Ishikawa (cell line): ENCODE measurements at regions not wholly inside any gene's neighbourhood (a gene's known extent, or its start where the extent isn't known, plus 50 kb on each side); places are given as distances from the start of the nearest gene placed in this dataset.

Experiments
- CEBPB ChIP-seq: IDR thresholded peaks from 2 replicates; pipeline ENCODE4 v1.6.1; 2012
- EGR1 ChIP-seq: IDR thresholded peaks from 2 replicates; pipeline ENCODE4 v1.6.1; 2012
- EP300 ChIP-seq: IDR thresholded peaks from 2 replicates; pipeline ENCODE4 v1.6.1; 2012; ENCODE audit warnings: borderline replicate concordance
- FOXM1 ChIP-seq: IDR thresholded peaks from 2 replicates; pipeline ENCODE4 v1.6.1; 2012; ENCODE audit warnings: low read depth, borderline replicate concordance
- MAX ChIP-seq: IDR thresholded peaks from 2 replicates; pipeline ENCODE4 v1.6.1; 2012
- NFIC ChIP-seq: IDR thresholded peaks from 2 replicates; pipeline ENCODE4 v1.6.1; 2012
- RAD21 ChIP-seq: IDR thresholded peaks from 2 replicates; pipeline ENCODE4 v1.6.1; 2012; ENCODE audit warnings: low read depth
- TAF1 ChIP-seq: IDR thresholded peaks from 2 replicates; pipeline ENCODE4 v1.6.1; 2012; ENCODE audit warnings: low read depth, mild to moderate bottlenecking
- TCF12 ChIP-seq: IDR thresholded peaks from 2 replicates; pipeline ENCODE4 v1.6.1; 2012; ENCODE audit warnings: low read depth
- TEAD4 ChIP-seq: IDR thresholded peaks from 2 replicates; pipeline ENCODE4 v1.6.1; 2012
- YY1 ChIP-seq: IDR thresholded peaks from 2 replicates; pipeline ENCODE4 v1.6.1; 2012; ENCODE audit warnings: low read depth
- ZBTB7A ChIP-seq: IDR thresholded peaks from 2 replicates; pipeline ENCODE4 v1.6.1; 2012; ENCODE audit warnings: low read depth
- TF ChIP-seq, protein P1 (sequence below): IDR thresholded peaks from 2 replicates; pipeline ENCODE4 v1.6.1; 2012; ENCODE audit warnings: low read depth, mild to moderate bottlenecking

- TF ChIP-seq TAF1 (no peak), RAD21 (no peak), ZBTB7A (no peak), CEBPB (no peak), FOXM1 (no peak), EP300 (no peak), MAX (no peak), TEAD4 (no peak), YY1 (no peak), EGR1 (no peak), NFIC (no peak), TCF12 (no peak)
- TF ChIP-seq, protein P1, sequence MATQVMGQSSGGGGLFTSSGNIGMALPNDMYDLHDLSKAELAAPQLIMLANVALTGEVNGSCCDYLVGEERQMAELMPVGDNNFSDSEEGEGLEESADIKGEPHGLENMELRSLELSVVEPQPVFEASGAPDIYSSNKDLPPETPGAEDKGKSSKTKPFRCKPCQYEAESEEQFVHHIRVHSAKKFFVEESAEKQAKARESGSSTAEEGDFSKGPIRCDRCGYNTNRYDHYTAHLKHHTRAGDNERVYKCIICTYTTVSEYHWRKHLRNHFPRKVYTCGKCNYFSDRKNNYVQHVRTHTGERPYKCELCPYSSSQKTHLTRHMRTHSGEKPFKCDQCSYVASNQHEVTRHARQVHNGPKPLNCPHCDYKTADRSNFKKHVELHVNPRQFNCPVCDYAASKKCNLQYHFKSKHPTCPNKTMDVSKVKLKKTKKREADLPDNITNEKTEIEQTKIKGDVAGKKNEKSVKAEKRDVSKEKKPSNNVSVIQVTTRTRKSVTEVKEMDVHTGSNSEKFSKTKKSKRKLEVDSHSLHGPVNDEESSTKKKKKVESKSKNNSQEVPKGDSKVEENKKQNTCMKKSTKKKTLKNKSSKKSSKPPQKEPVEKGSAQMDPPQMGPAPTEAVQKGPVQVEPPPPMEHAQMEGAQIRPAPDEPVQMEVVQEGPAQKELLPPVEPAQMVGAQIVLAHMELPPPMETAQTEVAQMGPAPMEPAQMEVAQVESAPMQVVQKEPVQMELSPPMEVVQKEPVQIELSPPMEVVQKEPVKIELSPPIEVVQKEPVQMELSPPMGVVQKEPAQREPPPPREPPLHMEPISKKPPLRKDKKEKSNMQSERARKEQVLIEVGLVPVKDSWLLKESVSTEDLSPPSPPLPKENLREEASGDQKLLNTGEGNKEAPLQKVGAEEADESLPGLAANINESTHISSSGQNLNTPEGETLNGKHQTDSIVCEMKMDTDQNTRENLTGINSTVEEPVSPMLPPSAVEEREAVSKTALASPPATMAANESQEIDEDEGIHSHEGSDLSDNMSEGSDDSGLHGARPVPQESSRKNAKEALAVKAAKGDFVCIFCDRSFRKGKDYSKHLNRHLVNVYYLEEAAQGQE = no peak
These were observed 247.3 kb downstream of the MN1 start for GRCh38 chr22:27554106-27554811.
